HepG2 (cell line): ENCODE measurements at regions not wholly inside any gene's neighbourhood (a gene's known extent, or its start where the extent isn't known, plus 50 kb on each side); places are given as distances from the start of the nearest gene placed in this dataset.

ENCODE experiments used
- ATAC-seq: fragments of 200-7000 bp; cut with Tn5 transposase; 3 replicates; pipeline ENCODE4 v1.9.1; 2020; ENCODE audit warnings: mild to moderate bottlenecking, moderate library complexity
- BruUV-seq: library from RNA; stranded (reverse); fragments of 400-500 nt; replicated peaks from 2 replicates; lab custom pipeline; 2021; lab: Mats Ljungman, UMichigan
- CTCF ChIA-PET: fragments of 300-600 bp; formaldehyde crosslinking; extraction: SDS; loops from one replicate; lab custom pipeline; 2021; ENCODE audit warnings: low total read pairs, inconsistent platforms, low intra/inter-chr PET ratio; lab: Yijun Ruan, JAX
- POLR2A ChIA-PET: fragments of 350-600 bp; sonication (Branson Sonifier 250); formaldehyde crosslinking; loops from one replicate; lab custom pipeline; 2020; ENCODE audit warnings: antibody characterized with exemption, inconsistent platforms; lab: Yijun Ruan, JAX
- DNase-seq: peaks from one replicate; pipeline ENCODE4 v3.0.0-alpha.2; 2015; ENCODE audit warnings: low spot score
- FAIRE-seq: peaks from 3 replicates; lab custom pipeline; 2011; peaks lifted over from hg19 to GRCh38; lab: Jason Lieb, UNC
- H2AFZ ChIP-seq: one replicate; pipeline ENCODE4 v1.6.1; 2011; ENCODE audit warnings: low read length, inconsistent platforms
- H3K27ac ChIP-seq: fragments of 300-600 bp; 3 replicates; pipeline ENCODE4 v1.8.0; 2011; ENCODE audit warnings: mixed run types, mild to moderate bottlenecking, mixed read lengths, low read length, inconsistent platforms; ENCODE audit not compliant: insufficient read depth; ENCODE audit errors: extremely low read length
- H3K27me3 ChIP-seq, 2 experiments: fragments of 200-600 bp in 1 of 2; 2 replicates in 1 of 2; 3 replicates in 1 of 2; pipeline versions ENCODE4 v1.6.0 to v1.8.0; 2011; ENCODE audit warnings: low read length in 2 of 2, mild to moderate bottlenecking in 2 of 2, moderate library complexity in 2 of 2, inconsistent platforms in 1 of 2; ENCODE audit not compliant: insufficient read depth in 2 of 2, control insufficient read depth in 1 of 2
- H3K36me3 ChIP-seq, 2 experiments: fragments of 200-600 bp in 1 of 2; replicated peaks in 1 of 2; 2 replicates in 1 of 2; 3 replicates in 1 of 2; pipeline versions ENCODE4 v1.5.1 to v1.8.0; 2011; ENCODE audit warnings: low read length in 2 of 2, inconsistent platforms in 1 of 2; ENCODE audit not compliant: insufficient read depth in 2 of 2, control insufficient read depth in 1 of 2
- H3K4me1 ChIP-seq: 2 replicates; pipeline ENCODE4 v1.5.1; 2012; ENCODE audit warnings: low read length, inconsistent platforms; ENCODE audit not compliant: insufficient read depth
- H3K4me2 ChIP-seq: 2 replicates; pipeline ENCODE4 v1.6.0; 2011; ENCODE audit warnings: low read depth, low read length, inconsistent platforms
- H3K4me3 ChIP-seq, 3 experiments: fragments of 200-600 bp in 1 of 3; sonication (generic), shearing (Covaris generic) in 1 of 3; replicated peaks in 1 of 3; 2 replicates each; pipeline ENCODE4 v1.5.1; 2011 to 2016; ENCODE audit warnings: low read length in 3 of 3, inconsistent platforms in 2 of 3, low read depth in 2 of 3, mild to moderate bottlenecking in 2 of 3, control low read depth in 1 of 3, mixed read lengths in 1 of 3; ENCODE audit not compliant: insufficient read depth in 1 of 3
- H3K79me2 ChIP-seq: one replicate; pipeline ENCODE4 v1.6.1; 2011; ENCODE audit warnings: low read length, inconsistent platforms; ENCODE audit not compliant: insufficient read depth
- H3K9ac ChIP-seq: 2 replicates; pipeline ENCODE4 v1.6.0; 2011; ENCODE audit warnings: mild to moderate bottlenecking, low read depth, low read length, inconsistent platforms; ENCODE audit not compliant: insufficient read depth
- H3K9me3 ChIP-seq: 2 replicates; pipeline ENCODE4 v1.5.1; 2012; ENCODE audit warnings: mild to moderate bottlenecking, low read length
- H4K20me1 ChIP-seq: 2 replicates; pipeline ENCODE4 v1.6.0; 2011; ENCODE audit warnings: inconsistent platforms, mild to moderate bottlenecking, low read length, moderate library complexity; ENCODE audit not compliant: insufficient read depth
- AGO1 ChIP-seq: fragments of 200-400 bp; formaldehyde crosslinking; IDR thresholded peaks from 2 replicates; pipeline ENCODE4 v1.6.1; 2017; ENCODE audit warnings: mild to moderate bottlenecking, low read depth, low read length, moderate library complexity; ENCODE audit not compliant: poor library complexity, severe bottlenecking
- EEA1 ChIP-seq: sonication (generic); formaldehyde crosslinking; IDR thresholded peaks from 2 replicates; pipeline ENCODE4 v1.5.1; 2020; ENCODE audit warnings: mild to moderate bottlenecking, missing genetic modification reagents, borderline replicate concordance
- JUNB ChIP-seq: sonication (generic); formaldehyde crosslinking; IDR thresholded peaks from 2 replicates; pipeline ENCODE4 v1.8.0; 2022; ENCODE audit warnings: missing genetic modification reagents, mild to moderate bottlenecking, borderline replicate concordance
- MAF1 ChIP-seq: sonication (generic); formaldehyde crosslinking; IDR thresholded peaks from 2 replicates; pipeline ENCODE4 v1.5.0; 2020; ENCODE audit warnings: missing genetic modification reagents, borderline replicate concordance
- MBD4 ChIP-seq: IDR thresholded peaks from 2 replicates; pipeline ENCODE4 v1.6.1; 2012; ENCODE audit warnings: low read length, inconsistent platforms, borderline replicate concordance
- NR2F6 ChIP-seq, 2 experiments: IDR thresholded peaks; 2 replicates each; pipeline ENCODE4 v1.6.1; 2016; ENCODE audit warnings: antibody characterized with exemption in 1 of 2, mild to moderate bottlenecking in 1 of 2
- RFX3 ChIP-seq: IDR thresholded peaks from 2 replicates; pipeline ENCODE4 v1.6.1; 2016; ENCODE audit warnings: missing biosample characterization, missing genetic modification reagents
- SNAPC5 ChIP-seq: sonication (generic); formaldehyde crosslinking; IDR thresholded peaks from 2 replicates; pipeline ENCODE4 v1.8.1; 2023; ENCODE audit warnings: mild to moderate bottlenecking, missing genetic modification reagents, borderline replicate concordance
- SRSF1 ChIP-seq: fragments of 200-400 bp; formaldehyde crosslinking; optimal IDR thresholded peaks from 2 replicates; pipeline ENCODE3; 2017; ENCODE audit warnings: mild to moderate bottlenecking, low read depth, low read length, moderate library complexity
- SUZ12 ChIP-seq: fragments of 150-350 bp; IDR thresholded peaks from 2 replicates; pipeline ENCODE4 v1.6.1; 2014; ENCODE audit warnings: low read depth, low read length
- ZNF292 ChIP-seq: sonication (generic); formaldehyde crosslinking; IDR thresholded peaks from 2 replicates; pipeline ENCODE4 v1.8.1; 2022; ENCODE audit warnings: mild to moderate bottlenecking, low read depth, missing genetic modification reagents, borderline replicate concordance
- ZNF83 ChIP-seq: sonication (generic); formaldehyde crosslinking; IDR thresholded peaks from 2 replicates; pipeline ENCODE4 v1.4.0; 2020; ENCODE audit warnings: missing genetic modification reagents, mild to moderate bottlenecking, borderline replicate concordance
- WGBS: methylation state at CpG from one replicate; pipeline ENCODE4 v1.1.6; 2017; ENCODE audit warnings: low lambda C conversion rate; 5-methylcytosine and 5-hydroxymethylcytosine counted together
- in situ Hi-C: cut with HindIII; loops from 2 replicates; pipeline ENCODE4 v1.10.0; 2017; ENCODE audit warnings: low pct_unique_long_range_greater_than_20kb; ENCODE audit not compliant: extremely low pct_ligation_motif_present
- intact Hi-C: fragments of 100-400 bp; cut with micrococcal nuclease; formaldehyde crosslinking; loops from one replicate; pipeline ENCODE4 v1.10.0; 2022; ENCODE audit not compliant: unreplicated experiment
- TF ChIP-seq, protein P1 (sequence below): sonication (generic); formaldehyde crosslinking; IDR thresholded peaks from 2 replicates; pipeline ENCODE4 v1.4.0; 2020; ENCODE audit warnings: missing genetic modification reagents
- TF ChIP-seq, protein P2 (sequence below): sonication (generic); formaldehyde crosslinking; IDR thresholded peaks from 2 replicates; pipeline ENCODE4 v1.4.0; 2020; ENCODE audit warnings: mild to moderate bottlenecking, missing genetic modification reagents
- TF ChIP-seq, protein P3 (sequence below): sonication (generic); formaldehyde crosslinking; conservative IDR thresholded peaks from 2 replicates; pipeline ENCODE4 v1.8.1; 2023; ENCODE audit warnings: missing genetic modification reagents

GRCh38 chrX:536616-537015 lies 94.0 kb upstream of the SHOX start (continued):
- TF ChIP-seq, protein P1, sequence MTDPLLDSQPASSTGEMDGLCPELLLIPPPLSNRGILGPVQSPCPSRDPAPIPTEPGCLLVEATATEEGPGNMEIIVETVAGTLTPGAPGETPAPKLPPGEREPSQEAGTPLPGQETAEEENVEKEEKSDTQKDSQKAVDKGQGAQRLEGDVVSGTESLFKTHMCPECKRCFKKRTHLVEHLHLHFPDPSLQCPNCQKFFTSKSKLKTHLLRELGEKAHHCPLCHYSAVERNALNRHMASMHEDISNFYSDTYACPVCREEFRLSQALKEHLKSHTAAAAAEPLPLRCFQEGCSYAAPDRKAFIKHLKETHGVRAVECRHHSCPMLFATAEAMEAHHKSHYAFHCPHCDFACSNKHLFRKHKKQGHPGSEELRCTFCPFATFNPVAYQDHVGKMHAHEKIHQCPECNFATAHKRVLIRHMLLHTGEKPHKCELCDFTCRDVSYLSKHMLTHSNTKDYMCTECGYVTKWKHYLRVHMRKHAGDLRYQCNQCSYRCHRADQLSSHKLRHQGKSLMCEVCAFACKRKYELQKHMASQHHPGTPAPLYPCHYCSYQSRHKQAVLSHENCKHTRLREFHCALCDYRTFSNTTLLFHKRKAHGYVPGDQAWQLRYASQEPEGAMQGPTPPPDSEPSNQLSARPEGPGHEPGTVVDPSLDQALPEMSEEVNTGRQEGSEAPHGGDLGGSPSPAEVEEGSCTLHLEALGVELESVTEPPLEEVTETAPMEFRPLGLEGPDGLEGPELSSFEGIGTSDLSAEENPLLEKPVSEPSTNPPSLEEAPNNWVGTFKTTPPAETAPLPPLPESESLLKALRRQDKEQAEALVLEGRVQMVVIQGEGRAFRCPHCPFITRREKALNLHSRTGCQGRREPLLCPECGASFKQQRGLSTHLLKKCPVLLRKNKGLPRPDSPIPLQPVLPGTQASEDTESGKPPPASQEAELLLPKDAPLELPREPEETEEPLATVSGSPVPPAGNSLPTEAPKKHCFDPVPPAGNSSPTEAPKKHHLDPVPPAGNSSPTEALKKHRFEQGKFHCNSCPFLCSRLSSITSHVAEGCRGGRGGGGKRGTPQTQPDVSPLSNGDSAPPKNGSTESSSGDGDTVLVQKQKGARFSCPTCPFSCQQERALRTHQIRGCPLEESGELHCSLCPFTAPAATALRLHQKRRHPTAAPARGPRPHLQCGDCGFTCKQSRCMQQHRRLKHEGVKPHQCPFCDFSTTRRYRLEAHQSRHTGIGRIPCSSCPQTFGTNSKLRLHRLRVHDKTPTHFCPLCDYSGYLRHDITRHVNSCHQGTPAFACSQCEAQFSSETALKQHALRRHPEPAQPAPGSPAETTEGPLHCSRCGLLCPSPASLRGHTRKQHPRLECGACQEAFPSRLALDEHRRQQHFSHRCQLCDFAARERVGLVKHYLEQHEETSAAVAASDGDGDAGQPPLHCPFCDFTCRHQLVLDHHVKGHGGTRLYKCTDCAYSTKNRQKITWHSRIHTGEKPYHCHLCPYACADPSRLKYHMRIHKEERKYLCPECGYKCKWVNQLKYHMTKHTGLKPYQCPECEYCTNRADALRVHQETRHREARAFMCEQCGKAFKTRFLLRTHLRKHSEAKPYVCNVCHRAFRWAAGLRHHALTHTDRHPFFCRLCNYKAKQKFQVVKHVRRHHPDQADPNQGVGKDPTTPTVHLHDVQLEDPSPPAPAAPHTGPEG: no peak
- TF ChIP-seq AGO1 (no peak), RFX3 (CRISPR knock-in tag) (no peak), SUZ12 (no peak), JUNB (CRISPR knock-in tag) (no peak)

- ATAC-seq: no peak
- no peak for FAIRE-seq
- intact Hi-C loops (no loop called here), in situ Hi-C loops (no loop called here)
- TF ChIP-seq, protein P2, sequence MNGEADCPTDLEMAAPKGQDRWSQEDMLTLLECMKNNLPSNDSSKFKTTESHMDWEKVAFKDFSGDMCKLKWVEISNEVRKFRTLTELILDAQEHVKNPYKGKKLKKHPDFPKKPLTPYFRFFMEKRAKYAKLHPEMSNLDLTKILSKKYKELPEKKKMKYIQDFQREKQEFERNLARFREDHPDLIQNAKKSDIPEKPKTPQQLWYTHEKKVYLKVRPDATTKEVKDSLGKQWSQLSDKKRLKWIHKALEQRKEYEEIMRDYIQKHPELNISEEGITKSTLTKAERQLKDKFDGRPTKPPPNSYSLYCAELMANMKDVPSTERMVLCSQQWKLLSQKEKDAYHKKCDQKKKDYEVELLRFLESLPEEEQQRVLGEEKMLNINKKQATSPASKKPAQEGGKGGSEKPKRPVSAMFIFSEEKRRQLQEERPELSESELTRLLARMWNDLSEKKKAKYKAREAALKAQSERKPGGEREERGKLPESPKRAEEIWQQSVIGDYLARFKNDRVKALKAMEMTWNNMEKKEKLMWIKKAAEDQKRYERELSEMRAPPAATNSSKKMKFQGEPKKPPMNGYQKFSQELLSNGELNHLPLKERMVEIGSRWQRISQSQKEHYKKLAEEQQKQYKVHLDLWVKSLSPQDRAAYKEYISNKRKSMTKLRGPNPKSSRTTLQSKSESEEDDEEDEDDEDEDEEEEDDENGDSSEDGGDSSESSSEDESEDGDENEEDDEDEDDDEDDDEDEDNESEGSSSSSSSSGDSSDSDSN (CRISPR knock-in tag): no peak
- TF ChIP-seq MAF1 (CRISPR knock-in tag) (no peak), SNAPC5 (CRISPR knock-in tag) (no peak), EEA1 (CRISPR knock-in tag) (no peak), SRSF1 (no peak), MBD4 (no peak), NR2F6 (IDR thresholded peaks at IDR 0.05) (no peak), NR2F6 (CRISPR knock-in tag; IDR thresholded peaks at IDR 0.05) (no peak), ZNF83 (CRISPR knock-in tag) (no peak), ZNF292 (CRISPR knock-in tag) (no peak)
- TF ChIP-seq, protein P3, sequence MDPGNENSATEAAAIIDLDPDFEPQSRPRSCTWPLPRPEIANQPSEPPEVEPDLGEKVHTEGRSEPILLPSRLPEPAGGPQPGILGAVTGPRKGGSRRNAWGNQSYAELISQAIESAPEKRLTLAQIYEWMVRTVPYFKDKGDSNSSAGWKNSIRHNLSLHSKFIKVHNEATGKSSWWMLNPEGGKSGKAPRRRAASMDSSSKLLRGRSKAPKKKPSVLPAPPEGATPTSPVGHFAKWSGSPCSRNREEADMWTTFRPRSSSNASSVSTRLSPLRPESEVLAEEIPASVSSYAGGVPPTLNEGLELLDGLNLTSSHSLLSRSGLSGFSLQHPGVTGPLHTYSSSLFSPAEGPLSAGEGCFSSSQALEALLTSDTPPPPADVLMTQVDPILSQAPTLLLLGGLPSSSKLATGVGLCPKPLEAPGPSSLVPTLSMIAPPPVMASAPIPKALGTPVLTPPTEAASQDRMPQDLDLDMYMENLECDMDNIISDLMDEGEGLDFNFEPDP (CRISPR knock-in tag): no peak
- Histone ChIP-seq H3K4me1 (no peaks in the 10 kb centered on the region), H3K4me3 (no peak overlapping the region), H3K9me3 (no peaks in the 10 kb centered on the region), H3K27ac (no peak overlapping the region), H3K27me3 (no peaks in the 10 kb centered on the region; a peak in 2 of 5 replicates), H2AFZ (no peak overlapping the region), H3K9ac (no peak overlapping the region), H3K4me2 (no peak overlapping the region), H3K79me2 (no peaks in the 10 kb centered on the region), H4K20me1 (no peaks in the 10 kb centered on the region), H3K36me3 (no peaks in the 10 kb centered on the region)
- no peak for DNase-seq
- CTCF ChIA-PET: no interaction called here
- no TSS peak for BruUV-seq
- POLR2A ChIA-PET: no interaction called here
- 70% methylated on average over 16 of the region's 18 CpGs for WGBS
Measured at GRCh38 chrX:537151-537550, 93.4 kb upstream of the SHOX start.
